H1 (cell line): ENCODE measurements at regions not wholly inside any gene's neighbourhood (a gene's known extent, or its start where the extent isn't known, plus 50 kb on each side); places are given as distances from the start of the nearest gene placed in this dataset.
A peak's percentile ranks its signal among the peaks of the same experiment; 100 is the strongest.

ENCODE experiments used
- CTCF ChIA-PET: fragments of 300-600 bp; sonication (Branson Sonifier 250); formaldehyde crosslinking; loops from one replicate; lab custom pipeline; 2021; ENCODE audit not compliant: partially characterized antibody; lab: Charles Lee
- POLR2A ChIA-PET: fragments of 300-600 bp; sonication (Branson Sonifier 250); formaldehyde crosslinking; loops from one replicate; lab custom pipeline; 2021; ENCODE audit warnings: inconsistent platforms; ENCODE audit not compliant: partially characterized antibody; lab: Charles Lee
- DNase-seq, 2 experiments: peaks; one replicate each; pipeline versions ENCODE4 v3.0.0 to v3.0.0-alpha.2; 2010 to 2022; ENCODE audit warnings: low spot score in 2 of 2, low read depth in 1 of 2, mixed read lengths in 1 of 2
- FAIRE-seq: peaks from 2 replicates; lab custom pipeline; 2011; peaks lifted over from hg19 to GRCh38; lab: Jason Lieb, UNC
- H2AFZ ChIP-seq: 2 replicates; pipeline ENCODE4 v1.8.1; 2012; ENCODE audit warnings: low read length, inconsistent platforms
- H2AK5ac ChIP-seq: 2 replicates; pipeline ENCODE4 v1.6.1; 2013; ENCODE audit warnings: low read depth, low read length
- H2BK120ac ChIP-seq: replicated peaks from 2 replicates; pipeline ENCODE3; 2013; ENCODE audit warnings: low read depth, low read length, inconsistent platforms
- H2BK12ac ChIP-seq: 2 replicates; pipeline ENCODE4 v1.6.1; 2013; ENCODE audit warnings: low read depth, low read length
- H2BK15ac ChIP-seq: 2 replicates; pipeline ENCODE4 v1.6.1; 2013; ENCODE audit warnings: low read length
- H2BK20ac ChIP-seq: 2 replicates; pipeline ENCODE4 v1.6.1; 2013; ENCODE audit warnings: low read length
- H2BK5ac ChIP-seq: 2 replicates; pipeline ENCODE4 v1.6.1; 2013; ENCODE audit warnings: low read depth, low read length
- H3K14ac ChIP-seq: 2 replicates; pipeline ENCODE4 v1.6.1; 2013; ENCODE audit warnings: inconsistent platforms; ENCODE audit not compliant: insufficient read length
- H3K18ac ChIP-seq: 2 replicates; pipeline ENCODE4 v1.6.1; 2013; ENCODE audit warnings: low read length; ENCODE audit errors: extremely low read depth
- H3K23ac ChIP-seq: 2 replicates; pipeline ENCODE4 v1.6.1; 2013; ENCODE audit warnings: inconsistent platforms; ENCODE audit not compliant: insufficient read length
- H3K23me2 ChIP-seq: 2 replicates; pipeline ENCODE4 v1.6.1; 2013; ENCODE audit warnings: low read depth, low read length
- H3K27ac ChIP-seq: 2 replicates; pipeline ENCODE4 v1.6.1; 2011; ENCODE audit warnings: low read depth, low read length, inconsistent platforms
- H3K27me3 ChIP-seq, 4 experiments: replicated peaks in 1 of 4; 1 replicate in 1 of 4; 2 replicates in 3 of 4; pipeline versions ENCODE4 v1.6.1 to v1.8.1; 2011 to 2013; ENCODE audit warnings: low read length in 3 of 4, mild to moderate bottlenecking in 3 of 4, inconsistent platforms in 2 of 4, mixed read lengths in 2 of 4, moderate library complexity in 1 of 4; ENCODE audit not compliant: control insufficient read depth in 3 of 4, insufficient read depth in 3 of 4; ENCODE audit errors: extremely low read depth in 1 of 4
- H3K36me3 ChIP-seq, 4 experiments: 2 replicates each; pipeline versions ENCODE4 v1.6.1 to v1.8.1; 2011 to 2013; ENCODE audit warnings: mild to moderate bottlenecking in 4 of 4, low read length in 3 of 4, moderate library complexity in 2 of 4, control low read depth in 1 of 4, inconsistent platforms in 1 of 4; ENCODE audit not compliant: insufficient read depth in 4 of 4, control insufficient read depth in 2 of 4
- H3K4ac ChIP-seq: replicated peaks from 2 replicates; pipeline ENCODE3; 2013; ENCODE audit warnings: low read length, low read depth, mixed read lengths, inconsistent platforms; ENCODE audit not compliant: insufficient read length
- H3K4me1 ChIP-seq, 4 experiments: replicated peaks in 1 of 4; 1 replicate in 1 of 4; 2 replicates in 3 of 4; pipeline versions ENCODE4 v1.6.1 to v1.8.1; 2011 to 2013; ENCODE audit warnings: low read length in 3 of 4, inconsistent platforms in 2 of 4, mixed read lengths in 1 of 4; ENCODE audit not compliant: insufficient read depth in 4 of 4, control insufficient read depth in 3 of 4
- H3K4me2 ChIP-seq, 2 experiments: 2 replicates each; pipeline versions ENCODE4 v1.6.1 to v1.8.1; 2011 to 2013; ENCODE audit warnings: low read depth in 2 of 2, low read length in 2 of 2, control low read depth in 1 of 2, inconsistent platforms in 1 of 2, mild to moderate bottlenecking in 1 of 2; ENCODE audit not compliant: insufficient read depth in 1 of 2
- H3K4me3 ChIP-seq, 4 experiments: fragments of 200-600, 300-600 bp in 1 of 4; sonication (generic), shearing (Covaris generic), sonication (Bioruptor Twin) in 1 of 4; 2 replicates each; pipeline versions ENCODE4 v1.5.1 to v1.8.1; 2011 to 2016; ENCODE audit warnings: low read length in 4 of 4, low read depth in 3 of 4, control low read depth in 2 of 4, inconsistent platforms in 2 of 4, mild to moderate bottlenecking in 2 of 4, mixed read lengths in 1 of 4, moderate library complexity in 1 of 4; ENCODE audit not compliant: insufficient read depth in 2 of 4; ENCODE audit errors: extremely low read depth in 1 of 4
- H3K56ac ChIP-seq: replicated peaks from 2 replicates; pipeline ENCODE3; 2013; ENCODE audit warnings: low read depth, mild to moderate bottlenecking, mixed read lengths, low read length, inconsistent platforms; ENCODE audit not compliant: insufficient read length
- H3K79me1 ChIP-seq: 2 replicates; pipeline ENCODE4 v1.6.1; 2013; ENCODE audit warnings: low read depth, low read length, control low read depth
- H3K79me2 ChIP-seq, 2 experiments: 2 replicates each; pipeline versions ENCODE4 v1.6.1 to v1.8.1; 2012 to 2013; ENCODE audit warnings: low read length in 2 of 2, mild to moderate bottlenecking in 2 of 2, inconsistent platforms in 1 of 2; ENCODE audit not compliant: insufficient read depth in 2 of 2, control insufficient read depth in 1 of 2
- H3K9ac ChIP-seq, 4 experiments: replicated peaks in 1 of 4; 1 replicate in 1 of 4; 2 replicates in 3 of 4; pipeline versions ENCODE4 v1.6.1 to v1.8.1; 2011 to 2013; ENCODE audit warnings: low read depth in 3 of 4, low read length in 3 of 4, control low read depth in 2 of 4, mild to moderate bottlenecking in 2 of 4, moderate library complexity in 2 of 4, inconsistent platforms in 1 of 4; ENCODE audit errors: extremely low read depth in 1 of 4
- H3K9me3 ChIP-seq, 2 experiments: 2 replicates each; pipeline versions ENCODE4 v1.6.1 to v1.8.1; 2012 to 2013; ENCODE audit warnings: mild to moderate bottlenecking in 2 of 2, moderate library complexity in 2 of 2, control low read depth in 1 of 2, inconsistent platforms in 1 of 2, low read depth in 1 of 2, low read length in 1 of 2, mixed read lengths in 1 of 2; ENCODE audit not compliant: insufficient read depth in 2 of 2
- H4K20me1 ChIP-seq, 2 experiments: replicated peaks in 1 of 2; 2 replicates each; pipeline versions ENCODE3 to v1.8.1; 2011 to 2013; ENCODE audit warnings: inconsistent platforms in 2 of 2, low read length in 2 of 2, mild to moderate bottlenecking in 1 of 2; ENCODE audit not compliant: insufficient read depth in 2 of 2, control insufficient read depth in 1 of 2
- H4K5ac ChIP-seq: 2 replicates; pipeline ENCODE4 v1.6.1; 2013; ENCODE audit warnings: low read length, low read depth, mixed read lengths, inconsistent platforms; ENCODE audit not compliant: insufficient read length
- H4K8ac ChIP-seq: 2 replicates; pipeline ENCODE4 v1.8.0; 2013; ENCODE audit warnings: mild to moderate bottlenecking, moderate library complexity, low read length, inconsistent platforms; ENCODE audit not compliant: insufficient read depth; ENCODE audit errors: extremely low read depth
- H4K91ac ChIP-seq: replicated peaks from 2 replicates; pipeline ENCODE3; 2013; ENCODE audit warnings: low read length, mixed read lengths, inconsistent platforms; ENCODE audit not compliant: insufficient read length
- ASH2L ChIP-seq: fragments of 200-600, 300-600 bp; sonication (generic); IDR thresholded peaks from one replicate; pipeline ENCODE4 v1.7.1; 2017; ENCODE audit warnings: low read length
- EGR1 ChIP-seq: IDR thresholded peaks from 2 replicates; pipeline ENCODE4 v1.6.1; 2011; ENCODE audit warnings: low read depth, low read length, borderline replicate concordance
- FOSL1 ChIP-seq: IDR thresholded peaks from 2 replicates; pipeline ENCODE4 v1.6.1; 2011; ENCODE audit warnings: mild to moderate bottlenecking, low read depth, low read length, moderate library complexity; ENCODE audit not compliant: insufficient read depth
- GTF2F1 ChIP-seq: IDR thresholded peaks from 2 replicates; pipeline ENCODE4 v1.6.1; 2012; ENCODE audit warnings: low read depth, low read length, improper control_type of control experiment, borderline replicate concordance
- KDM4A ChIP-seq: IDR thresholded peaks from one replicate; pipeline ENCODE4 v1.7.1; 2012; ENCODE audit warnings: low read depth, mild to moderate bottlenecking, moderate library complexity, low read length, inconsistent platforms; ENCODE audit not compliant: severe bottlenecking
- NANOG ChIP-seq: IDR thresholded peaks from 2 replicates; pipeline ENCODE4 v1.6.1; 2011; ENCODE audit warnings: low read length, low read depth, mild to moderate bottlenecking, inconsistent platforms; ENCODE audit not compliant: insufficient read depth, poor library complexity, severe bottlenecking
- NRF1 ChIP-seq: IDR thresholded peaks from 2 replicates; pipeline ENCODE4 v1.6.1; 2011; ENCODE audit warnings: mild to moderate bottlenecking, low read depth, low read length, improper control_type of control experiment
- RAD21 ChIP-seq, 2 experiments: IDR thresholded peaks in 1 of 2; conservative IDR thresholded peaks in 1 of 2; 2 replicates each; pipeline ENCODE4 v1.6.1; 2011; ENCODE audit warnings: low read depth in 2 of 2, low read length in 2 of 2, improper control_type of control experiment in 1 of 2, inconsistent platforms in 1 of 2, mild to moderate bottlenecking in 1 of 2, moderate library complexity in 1 of 2
- RBBP5 ChIP-seq: IDR thresholded peaks from 2 replicates; pipeline ENCODE4 v1.7.1; 2012; ENCODE audit warnings: low read depth, mild to moderate bottlenecking, inconsistent platforms, low read length, moderate library complexity, borderline replicate concordance
- RFX5 ChIP-seq: IDR thresholded peaks from 2 replicates; pipeline ENCODE4 v1.6.1; 2011; ENCODE audit warnings: low read depth, low read length, improper control_type of control experiment, borderline replicate concordance
- SRF ChIP-seq: IDR thresholded peaks from 2 replicates; pipeline ENCODE4 v1.6.1; 2011; ENCODE audit warnings: mild to moderate bottlenecking, low read depth, low read length, moderate library complexity
- TBP ChIP-seq: IDR thresholded peaks from 2 replicates; pipeline ENCODE4 v1.6.1; 2011; ENCODE audit warnings: low read depth, low read length, improper control_type of control experiment
- TCF12 ChIP-seq: IDR thresholded peaks from 2 replicates; pipeline ENCODE4 v1.6.1; 2011; ENCODE audit warnings: low read depth, mild to moderate bottlenecking, low read length
- USF2 ChIP-seq: IDR thresholded peaks from 2 replicates; pipeline ENCODE4 v1.6.1; 2011; ENCODE audit warnings: low read length, improper control_type of control experiment
- WGBS, 2 experiments: shearing (Covaris generic) in 1 of 2; methylation state at CpG; one replicate each; pipeline versions ENCODE4 v1.1.6 to v1.1.7; 2013 to 2015; ENCODE audit warnings: low lambda C conversion rate in 2 of 2, mixed read lengths in 2 of 2, inconsistent platforms in 1 of 2, low coverage in 1 of 2, missing lambda C conversion rate in 1 of 2; ENCODE audit not compliant: insufficient replicate concordance in 2 of 2, insufficient coverage in 1 of 2, insufficient read length in 1 of 2; ENCODE audit errors: extremely low coverage in 1 of 2, missing lambda C conversion rate in 1 of 2; 5-methylcytosine and 5-hydroxymethylcytosine counted together

- no peak overlapping the region for H3K9ac ChIP-seq
- H4K20me1 ChIP-seq: no peaks in the 10 kb centered on the region
- no peaks in the 10 kb centered on the region; a peak in 1 of 7 replicates for H3K4me1 ChIP-seq
- no peaks in the 10 kb centered on the region for H3K9me3 ChIP-seq
- H2BK15ac ChIP-seq: no peak overlapping the region
- H3K4me3 ChIP-seq: no peak overlapping the region
- H3K79me1 ChIP-seq: no peaks in the 10 kb centered on the region
- H4K8ac ChIP-seq: no peak overlapping the region
- no peak overlapping the region for H2BK12ac ChIP-seq
- POLR2A ChIA-PET: no interaction called here
- H2BK20ac ChIP-seq: no peak overlapping the region
- peaks cover 1% of the 10 kb centered on the region; the same call in 1 of the 2 replicates for H3K23me2 ChIP-seq
- H4K5ac ChIP-seq: no peak overlapping the region
- H2AK5ac ChIP-seq: no peak overlapping the region
- no peak overlapping the region for H2AFZ ChIP-seq
- no peak overlapping the region for H4K91ac ChIP-seq
- no peak overlapping the region for H3K27ac ChIP-seq
- H3K36me3 ChIP-seq: no peaks in the 10 kb centered on the region
- H2BK5ac ChIP-seq: no peak overlapping the region
- H3K27me3 ChIP-seq: no peaks in the 10 kb centered on the region
- no peak overlapping the region for H3K4ac ChIP-seq
- H3K4me2 ChIP-seq: peak overlapping the region in 1 of 2 experiments; percentile 23; a peak in 2 of 4 replicates
- no peak overlapping the region for H3K23ac ChIP-seq
- no peak overlapping the region for H3K14ac ChIP-seq
- CTCF ChIA-PET: interaction anchor here (1.0 to 2.6 kb wide), 3 partner anchors 13 to 346 kb away, joined by 3 to 6 read pairs (median 4); no protein-coding TSS in a partner anchor
- WGBS, 2 experiments: 97% methylated on average over 2 of the region's 2 CpGs; no CpG with 5 or more reads in 1 of the 2 experiments
- H3K79me2 ChIP-seq: no peaks in the 10 kb centered on the region
- no peak for FAIRE-seq
- H3K56ac ChIP-seq: no peak overlapping the region
- no peak for DNase-seq
- no peak overlapping the region for H2BK120ac ChIP-seq
- H3K18ac ChIP-seq: no peak overlapping the region
- TF ChIP-seq FOSL1 (no peak), NRF1 (no peak), RFX5 (no peak), ASH2L (no peak), TCF12 (no peak), TBP (no peak), USF2 (no peak), KDM4A (no peak), RBBP5 (no peak), RAD21 (IDR thresholded peaks at IDR 0.05 in 1 of 2, conservative IDR thresholded peaks at IDR 0.05 in 1 of 2; ENCODE audit: low read depth in 2 of 2, low read length in 2 of 2) (no peak), SRF (no peak), NANOG (no peak), GTF2F1 (no peak), EGR1 (no peak)
These were observed 86.3 kb upstream of the PREP start for GRCh38 chr6:105489216-105489530.
